GM12878 (cell line): ENCODE measurements at regions not wholly inside any gene's neighbourhood (a gene's known extent, or its start where the extent isn't known, plus 50 kb on each side); places are given as distances from the start of the nearest gene placed in this dataset.
"Not testable (repeated sequence)": the region's sequence is repeated elsewhere in the genome, so short reads cannot be mapped to it uniquely, and the experiment has no call there.

Experiments
- ATAC-seq: fragments of 200-7000 bp; cut with Tn5 transposase; 3 replicates; pipeline ENCODE4 v1.9.1; 2020; ENCODE audit warnings: mild to moderate bottlenecking, moderate library complexity
- BruUV-seq: library from RNA; stranded (reverse); fragments of 400-500 nt; replicated peaks from 2 replicates; lab custom pipeline; 2021; lab: Mats Ljungman, UMichigan
- CTCF ChIA-PET: fragments of 300-600 bp; sonication (Branson Sonifier 250); formaldehyde crosslinking; extraction: SDS; loops from one replicate; lab custom pipeline; 2021; ENCODE audit warnings: inconsistent platforms; lab: Yijun Ruan, JAX
- POLR2A ChIA-PET: fragments of 350-600 bp; formaldehyde crosslinking; extraction: SDS; loops from one replicate; lab custom pipeline; 2021; ENCODE audit warnings: inconsistent platforms; lab: Charles Lee
- RAD21 ChIA-PET: fragments of 300-600 bp; sonication (Branson Sonifier 250); formaldehyde crosslinking; loops from one replicate; lab custom pipeline; 2023; ENCODE audit warnings: antibody characterized with exemption; ENCODE audit not compliant: unreplicated experiment; lab: Charles Lee
- SMC1A ChIA-PET: fragments of 300-600 bp; sonication (Branson Sonifier 250); formaldehyde crosslinking; loops from one replicate; lab custom pipeline; 2023; ENCODE audit not compliant: unreplicated experiment, uncharacterized antibody; lab: Charles Lee
- DNase-seq: peaks from one replicate; pipeline ENCODE4 v3.0.0-alpha.2; 2011; ENCODE audit warnings: low read depth, low spot score
- FAIRE-seq: peaks from 3 replicates; lab custom pipeline; 2011; peaks lifted over from hg19 to GRCh38; lab: Jason Lieb, UNC
- H2AFZ ChIP-seq: 2 replicates; pipeline ENCODE4 v1.6.0; 2011; ENCODE audit warnings: low read depth, low read length, control low read depth; ENCODE audit not compliant: control insufficient read depth
- H3K27ac ChIP-seq: 2 replicates; pipeline ENCODE4 v1.5.1; 2011; ENCODE audit warnings: control low read depth; ENCODE audit not compliant: control insufficient read depth, insufficient read depth
- H3K27me3 ChIP-seq, 2 experiments: replicated peaks in 1 of 2; 2 replicates each; pipeline versions ENCODE4 v1.6.0 to v1.6.1; 2011; ENCODE audit warnings: low read length in 1 of 2; ENCODE audit not compliant: control insufficient read depth in 2 of 2, insufficient read depth in 2 of 2
- H3K36me3 ChIP-seq, 2 experiments: 2 replicates each; pipeline ENCODE4 v1.5.1; 2011; ENCODE audit warnings: low read length in 1 of 2; ENCODE audit not compliant: control insufficient read depth in 2 of 2, insufficient read depth in 2 of 2
- H3K4me1 ChIP-seq: 2 replicates; pipeline ENCODE4 v1.6.1; 2011; ENCODE audit warnings: mild to moderate bottlenecking, low read length, moderate library complexity, mixed read lengths; ENCODE audit not compliant: control insufficient read depth, insufficient read depth
- H3K4me2 ChIP-seq: 2 replicates; pipeline ENCODE4 v1.6.0; 2011; ENCODE audit warnings: control low read depth; ENCODE audit not compliant: control insufficient read depth, insufficient read depth
- H3K4me3 ChIP-seq: fragments of 200-600 bp; sonication (generic); 2 replicates; pipeline ENCODE4 v1.5.1; 2016
- H3K79me2 ChIP-seq: 2 replicates; pipeline ENCODE4 v1.6.0; 2011; ENCODE audit warnings: low read length; ENCODE audit not compliant: control insufficient read depth, insufficient read depth
- H3K9ac ChIP-seq: 2 replicates; pipeline ENCODE4 v1.8.0; 2011; ENCODE audit warnings: low read length, control low read depth, mixed read lengths; ENCODE audit not compliant: control insufficient read depth, insufficient read depth
- H3K9me3 ChIP-seq: replicated peaks from 3 replicates; pipeline ENCODE4 v1.5.1; 2011; ENCODE audit warnings: mild to moderate bottlenecking, low read length; ENCODE audit not compliant: control insufficient read depth, insufficient read depth
- H4K20me1 ChIP-seq: 2 replicates; pipeline ENCODE4 v1.6.0; 2011; ENCODE audit not compliant: control insufficient read depth, insufficient read depth
- NKRF ChIP-seq: fragments of 450-650 bp; conservative IDR thresholded peaks from 2 replicates; pipeline ENCODE4 v1.6.1; 2017; ENCODE audit warnings: mild to moderate bottlenecking, moderate library complexity
- RCOR1 ChIP-seq: conservative IDR thresholded peaks from 2 replicates; pipeline ENCODE4 v1.6.1; 2012; ENCODE audit warnings: low read depth, low read length, improper control_type of control experiment
- SPI1 ChIP-seq: IDR thresholded peaks from 2 replicates; pipeline ENCODE4 v1.6.1; 2011; ENCODE audit warnings: low read depth, mild to moderate bottlenecking, low read length, moderate library complexity, borderline replicate concordance; ENCODE audit not compliant: insufficient read depth
- WGBS: methylation state at CpG from one replicate; pipeline ENCODE4 v1.1.6; 2016; ENCODE audit warnings: low lambda C conversion rate; ENCODE audit not compliant: insufficient replicate concordance, insufficient coverage; ENCODE audit errors: missing lambda C conversion rate; 5-methylcytosine and 5-hydroxymethylcytosine counted together
- in situ Hi-C: fragments of 300-500 bp; cut with MboI; formaldehyde crosslinking; loops from 9 replicates; pipeline ENCODE4 v1.14.3; 2018; ENCODE audit warnings: mixed read lengths
- intact Hi-C: fragments of 100-400 bp; cut with micrococcal nuclease; formaldehyde crosslinking; loops from one replicate; pipeline ENCODE4 v1.14.2; 2022; ENCODE audit not compliant: unreplicated experiment

- H3K4me1 ChIP-seq = no peaks in the 10 kb centered on the region
- no peak for FAIRE-seq
- no peak overlapping the region for H3K4me3 ChIP-seq
- no peaks in the 10 kb centered on the region for H3K36me3 ChIP-seq
- in situ Hi-C loops (no loop called here), intact Hi-C loops (no loop called here)
- ChIA-PET POLR2A (no interaction called here), CTCF (no interaction called here), SMC1A (no interaction called here), RAD21 (no interaction called here)
- no peak overlapping the region for H3K9ac ChIP-seq
- no peak for DNase-seq
- H3K9me3 ChIP-seq = no peaks in the 10 kb centered on the region
- H4K20me1 ChIP-seq = no peaks in the 10 kb centered on the region
- H3K4me2 ChIP-seq = no peak overlapping the region
- peak; percentile 48 for ATAC-seq
- no peak overlapping the region for H2AFZ ChIP-seq
- no peaks in the 10 kb centered on the region for H3K79me2 ChIP-seq
- no peak overlapping the region for H3K27ac ChIP-seq
- H3K27me3 ChIP-seq = no peaks in the 10 kb centered on the region
- no peak for TF ChIP-seq NKRF
- no peak for TF ChIP-seq RCOR1
- peak; percentile 86 for TF ChIP-seq SPI1
- BruUV-seq = no TSS peak
Observed at GRCh38 chrX:125681507-125681906, 361.8 kb downstream of the TEX13C start.

DNA sequence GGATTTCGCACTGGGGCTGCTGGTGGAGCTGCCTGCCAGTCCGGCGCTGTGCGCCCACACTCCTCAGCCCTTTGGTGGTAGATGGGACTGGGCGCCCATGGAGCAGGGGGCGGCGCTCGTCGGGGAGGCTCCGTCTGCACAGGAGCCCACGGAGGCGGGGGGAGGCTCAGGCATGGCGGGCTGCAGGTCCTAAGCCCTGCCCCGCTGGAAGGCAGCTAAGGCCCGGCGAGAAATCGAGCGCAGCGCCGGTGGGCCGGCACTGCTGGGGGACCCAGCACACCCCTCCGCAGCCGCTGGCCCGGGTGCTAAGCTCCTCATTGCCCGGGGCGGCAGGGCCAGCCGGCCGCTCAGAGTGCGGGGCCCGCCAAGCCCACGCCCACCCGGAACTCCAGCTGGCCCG lies 370.9 kb downstream of the TEX13C start:
- H3K4me3 ChIP-seq, H4K20me1 ChIP-seq, SMC1A ChIA-PET, DNase-seq, H3K27me3 ChIP-seq, H3K27ac ChIP-seq, H3K36me3 ChIP-seq, ATAC-seq, H3K4me2 ChIP-seq, intact Hi-C loops, H3K9me3 ChIP-seq, H3K9ac ChIP-seq, CTCF ChIA-PET, in situ Hi-C loops, H2AFZ ChIP-seq, H3K79me2 ChIP-seq, H3K4me1 ChIP-seq, POLR2A ChIA-PET, FAIRE-seq, BruUV-seq: not testable (repeated sequence)
- WGBS = 71% methylated on average over 11 of the region's 33 CpGs
- RAD21 ChIA-PET = interaction anchor here (0.6 kb wide), 1 partner anchor 1137 kb away, joined by 3 read pairs; no protein-coding TSS in a partner anchor
